ENCODE measurements at regions not wholly inside any gene's neighbourhood (a gene's known extent, or its start where the extent isn't known, plus 50 kb on each side); places are given as distances from the start of the nearest gene placed in this dataset.
"Not testable (repeated sequence)": the region's sequence is repeated elsewhere in the genome, so short reads cannot be mapped to it uniquely, and the experiment has no call there.

DNA sequence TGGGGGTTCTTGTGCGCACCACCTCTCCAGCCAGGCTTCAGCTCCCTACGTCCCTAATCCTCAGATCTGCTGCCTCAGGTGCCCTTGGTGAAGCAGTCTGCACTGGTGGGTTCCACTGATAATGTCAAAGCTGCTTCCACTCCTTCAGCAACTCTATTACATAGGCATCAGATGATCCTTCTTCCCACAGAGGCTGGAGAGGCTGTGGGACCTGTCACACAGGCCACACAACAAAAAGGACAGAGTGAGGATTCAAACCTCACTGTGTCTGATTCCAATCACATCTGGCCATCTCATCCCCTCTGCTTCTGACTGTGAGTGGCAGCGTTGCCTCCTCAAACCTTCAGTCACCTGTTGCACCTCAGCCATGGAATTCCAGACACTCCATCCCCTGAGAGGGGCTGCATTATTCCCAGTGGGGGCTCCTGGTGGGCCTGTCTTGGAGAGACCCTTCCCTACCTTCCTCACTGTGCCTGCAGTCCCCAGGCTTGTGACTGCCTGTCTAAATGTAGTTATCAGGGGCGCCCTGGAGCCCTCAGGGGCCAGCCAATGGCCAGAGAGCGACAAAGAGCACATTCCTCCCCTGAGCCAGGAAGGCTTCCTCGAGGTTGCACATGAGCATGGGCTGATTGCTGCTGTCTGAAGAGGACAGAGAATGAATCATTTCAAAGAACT lies 211.4 kb upstream of the ECI2 start:
- H3K9me3 Mint-ChIP-seq = no peaks in the 10 kb centered on the region
- DNase-seq (ENCODE audit: low spot score) = no peak
- H3K4me1 Mint-ChIP-seq (ENCODE audit: low read depth) = no peaks in the 10 kb centered on the region
- no peaks in the 10 kb centered on the region for H3K36me3 Mint-ChIP-seq (ENCODE audit: low read depth)
- no peak overlapping the region for H3K4me3 Mint-ChIP-seq
- peaks cover 3% of the 10 kb centered on the region for H3K27me3 Mint-ChIP-seq (ENCODE audit: low read depth)
- H3K27ac Mint-ChIP-seq = no peak overlapping the region

DNA sequence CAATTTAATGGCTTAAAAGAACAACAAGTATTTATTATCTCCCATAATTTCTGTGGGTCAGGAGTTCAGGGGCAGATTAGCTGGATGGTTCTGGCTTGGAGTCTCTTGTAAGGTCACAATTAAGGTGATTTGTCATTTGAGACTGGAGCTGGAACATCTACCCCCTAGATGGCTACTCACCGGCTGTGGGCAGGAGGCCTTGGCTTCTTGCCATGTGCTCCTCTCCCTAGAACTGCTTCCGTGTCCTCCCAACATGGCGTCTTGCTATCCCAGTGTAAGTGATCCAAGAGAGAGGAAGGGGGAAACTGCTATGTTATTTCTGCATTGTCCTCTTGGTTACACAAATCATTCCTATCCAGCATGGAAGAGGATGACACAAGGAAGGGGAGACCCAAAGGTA lies 210.2 kb upstream of the ECI2 start:
- Mint-ChIP-seq H3K9me3 (no peaks in the 10 kb centered on the region), H3K27me3 (ENCODE audit: low read depth) (peaks cover 3% of the 10 kb centered on the region), H3K27ac (no peak overlapping the region), H3K36me3 (ENCODE audit: low read depth) (no peaks in the 10 kb centered on the region), H3K4me1 (ENCODE audit: low read depth) (no peaks in the 10 kb centered on the region), H3K4me3 (no peak overlapping the region)
- no peak for DNase-seq (ENCODE audit: low spot score)

DNA sequence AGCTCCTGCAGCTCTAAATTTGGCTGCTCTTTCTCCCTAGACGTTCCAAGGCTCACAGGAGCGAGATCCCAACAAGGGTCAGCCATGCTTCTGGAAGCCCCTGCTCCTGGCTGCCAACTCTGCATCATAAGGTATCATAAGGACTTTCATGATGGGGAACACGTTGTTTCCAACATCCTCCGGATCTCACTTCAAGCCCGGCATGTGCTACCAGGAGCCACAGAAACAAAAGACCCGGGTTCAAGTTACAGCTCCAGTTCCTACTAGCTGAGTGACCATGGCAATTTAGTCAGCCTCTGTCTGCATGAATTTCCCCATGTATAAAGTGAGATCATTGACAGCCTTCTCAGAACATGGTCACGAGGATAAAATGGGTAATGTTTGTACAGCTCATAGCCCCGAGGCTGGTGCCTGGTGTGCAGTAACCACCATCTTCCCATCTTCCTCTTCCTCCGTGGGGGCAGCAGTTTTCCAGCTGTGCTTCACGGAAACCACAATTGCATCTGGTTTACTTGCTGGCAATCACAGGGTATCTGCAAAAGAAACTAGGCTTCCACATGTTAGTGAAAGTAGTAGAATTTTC lies 209.0 kb upstream of the ECI2 start:
- H3K27me3 Mint-ChIP-seq (ENCODE audit: low read depth) = peaks cover 3% of the 10 kb centered on the region
- DNase-seq (ENCODE audit: low spot score) = no peak
- no peak overlapping the region for H3K4me3 Mint-ChIP-seq
- no peaks in the 10 kb centered on the region for H3K4me1 Mint-ChIP-seq (ENCODE audit: low read depth)
- H3K27ac Mint-ChIP-seq = no peak overlapping the region
- no peaks in the 10 kb centered on the region for H3K9me3 Mint-ChIP-seq
- H3K36me3 Mint-ChIP-seq (ENCODE audit: low read depth) = no peaks in the 10 kb centered on the region

DNA sequence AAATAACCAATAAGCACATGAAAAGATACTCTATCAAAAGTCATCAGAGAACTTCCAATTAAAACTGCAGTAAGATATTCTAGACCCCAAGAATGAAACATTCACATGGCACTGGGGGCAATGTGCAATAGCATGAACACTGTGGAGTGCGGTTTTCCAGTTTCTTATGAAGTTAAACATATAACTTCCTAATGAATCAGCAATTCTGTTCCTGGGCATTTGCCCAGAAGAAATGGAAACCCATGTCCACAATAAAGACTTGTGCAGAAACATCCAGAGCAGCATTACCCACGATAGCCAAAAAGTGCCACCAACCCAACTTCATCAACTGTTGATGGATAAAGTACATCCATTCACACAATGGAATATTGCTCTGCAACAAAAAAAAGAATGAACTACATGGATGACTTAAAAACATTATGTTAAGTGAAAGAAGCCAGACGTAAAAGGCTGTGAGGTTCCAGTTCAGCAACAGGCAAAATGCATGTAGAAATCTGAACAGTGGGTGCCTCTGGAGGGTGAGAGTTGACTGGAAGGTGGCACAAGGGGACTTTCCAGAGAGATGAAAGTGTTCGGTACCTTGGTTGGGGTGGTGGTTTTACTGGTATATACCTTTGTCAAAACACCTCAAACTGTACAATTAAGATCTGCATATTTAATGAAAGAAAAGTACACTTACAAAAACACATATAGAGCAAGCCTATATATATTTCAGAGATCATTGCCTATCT lies 207.2 kb upstream of the ECI2 start:
- Mint-ChIP-seq H3K27me3 (ENCODE audit: low read depth) (peaks cover 3% of the 10 kb centered on the region), H3K4me1 (ENCODE audit: low read depth) (no peaks in the 10 kb centered on the region)

DNA sequence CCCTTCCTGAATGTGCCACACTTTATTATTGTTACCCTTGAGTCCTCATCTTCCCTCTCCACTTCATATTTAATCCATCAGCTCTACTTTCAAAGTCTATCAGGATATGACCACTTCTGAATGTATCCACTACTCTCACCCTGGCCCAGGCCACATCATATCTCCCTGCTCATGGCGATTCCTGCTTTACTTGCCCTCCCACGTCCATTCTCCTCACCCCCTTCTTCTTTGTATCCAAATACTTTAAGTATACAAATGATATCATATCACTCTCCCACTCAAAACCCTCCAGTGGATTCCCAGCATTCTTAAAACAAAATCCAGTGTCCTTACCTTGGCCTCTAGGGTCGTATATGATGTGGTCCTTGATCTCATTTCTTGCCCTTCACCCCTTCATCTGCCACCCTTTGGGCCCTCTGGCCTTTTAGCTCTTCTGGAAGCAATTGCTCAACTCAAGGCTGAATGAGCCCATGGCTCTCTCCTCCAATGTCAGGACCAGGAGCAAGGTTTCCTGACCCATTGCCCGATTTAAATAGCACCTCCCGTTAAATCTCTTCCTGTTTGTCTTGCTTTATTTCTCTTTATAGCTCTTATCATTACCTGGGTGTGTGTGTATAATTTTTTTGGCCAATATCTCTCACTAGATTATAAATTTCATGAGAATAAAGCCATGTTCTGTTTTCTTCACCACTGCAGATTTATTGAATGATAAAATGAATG lies 205.9 kb upstream of the ECI2 start:
- DNase-seq (ENCODE audit: low spot score) = no peak
- H3K4me1 Mint-ChIP-seq (ENCODE audit: low read depth) = no peaks in the 10 kb centered on the region
- H3K27ac Mint-ChIP-seq = no peak overlapping the region
- H3K36me3 Mint-ChIP-seq (ENCODE audit: low read depth) = no peaks in the 10 kb centered on the region
- no peaks in the 10 kb centered on the region for H3K9me3 Mint-ChIP-seq
- peaks cover 3% of the 10 kb centered on the region for H3K27me3 Mint-ChIP-seq (ENCODE audit: low read depth)
- no peak overlapping the region for H3K4me3 Mint-ChIP-seq

More for the DNA sequence above, 207.2 kb upstream of the ECI2 start:
- no peak for DNase-seq (ENCODE audit: low spot score)
- Mint-ChIP-seq H3K4me3 (no peak overlapping the region), H3K9me3 (no peaks in the 10 kb centered on the region), H3K36me3 (ENCODE audit: low read depth) (no peaks in the 10 kb centered on the region), H3K27ac (no peak overlapping the region)

DNA sequence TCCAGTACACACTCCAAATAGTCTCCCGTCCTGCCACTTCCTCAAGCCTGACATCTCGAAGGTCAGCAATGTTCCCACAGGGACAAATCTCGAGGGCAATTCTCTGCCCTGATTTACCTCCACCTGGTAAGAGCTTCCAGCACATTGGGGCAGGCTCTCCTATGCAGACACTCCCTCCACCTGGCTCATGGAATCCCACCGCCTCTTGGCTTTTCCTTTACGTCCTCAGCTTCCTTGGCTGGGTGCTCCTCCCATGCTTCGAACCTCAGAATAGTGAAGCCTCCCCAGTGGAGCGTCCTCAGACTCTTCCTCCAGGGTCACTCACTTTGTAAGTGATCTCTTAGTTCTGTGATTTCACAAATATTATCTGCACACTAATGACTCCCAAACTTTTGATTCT lies 205.2 kb upstream of the ECI2 start:
- peaks cover 3% of the 10 kb centered on the region for H3K27me3 Mint-ChIP-seq (ENCODE audit: low read depth)

DNA sequence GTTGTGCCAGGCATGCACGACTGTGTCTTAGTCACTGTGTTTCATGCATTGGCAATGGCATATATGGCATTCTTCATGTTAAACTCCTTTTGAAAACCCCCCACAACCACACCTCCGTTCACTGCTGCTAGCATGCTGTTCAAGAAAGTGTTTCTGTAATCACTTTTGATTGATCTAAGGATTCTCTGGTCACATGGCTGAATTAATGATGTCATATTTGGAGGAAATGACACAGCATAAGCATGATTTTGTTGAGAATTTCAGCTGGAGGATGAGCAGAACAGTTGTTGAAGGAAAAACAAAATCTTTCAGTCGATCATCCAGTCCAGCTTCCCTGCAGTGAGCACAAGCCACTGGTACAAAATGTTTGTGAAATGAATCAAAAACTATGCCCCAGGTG lies 203.5 kb upstream of the ECI2 start:
- Mint-ChIP-seq H3K27me3 (ENCODE audit: low read depth) (peaks cover 3% of the 10 kb centered on the region), H3K9me3 (no peaks in the 10 kb centered on the region), H3K36me3 (ENCODE audit: low read depth) (no peaks in the 10 kb centered on the region), H3K27ac (no peak overlapping the region), H3K4me3 (no peak overlapping the region), H3K4me1 (ENCODE audit: low read depth) (no peaks in the 10 kb centered on the region)
- no peak for DNase-seq (ENCODE audit: low spot score)

More for the DNA sequence above, 205.2 kb upstream of the ECI2 start:
- no peak for DNase-seq (ENCODE audit: low spot score)
- Mint-ChIP-seq H3K36me3 (ENCODE audit: low read depth) (no peaks in the 10 kb centered on the region), H3K4me3 (no peak overlapping the region), H3K27ac (no peak overlapping the region), H3K4me1 (ENCODE audit: low read depth) (no peaks in the 10 kb centered on the region), H3K9me3 (no peaks in the 10 kb centered on the region)

DNA sequence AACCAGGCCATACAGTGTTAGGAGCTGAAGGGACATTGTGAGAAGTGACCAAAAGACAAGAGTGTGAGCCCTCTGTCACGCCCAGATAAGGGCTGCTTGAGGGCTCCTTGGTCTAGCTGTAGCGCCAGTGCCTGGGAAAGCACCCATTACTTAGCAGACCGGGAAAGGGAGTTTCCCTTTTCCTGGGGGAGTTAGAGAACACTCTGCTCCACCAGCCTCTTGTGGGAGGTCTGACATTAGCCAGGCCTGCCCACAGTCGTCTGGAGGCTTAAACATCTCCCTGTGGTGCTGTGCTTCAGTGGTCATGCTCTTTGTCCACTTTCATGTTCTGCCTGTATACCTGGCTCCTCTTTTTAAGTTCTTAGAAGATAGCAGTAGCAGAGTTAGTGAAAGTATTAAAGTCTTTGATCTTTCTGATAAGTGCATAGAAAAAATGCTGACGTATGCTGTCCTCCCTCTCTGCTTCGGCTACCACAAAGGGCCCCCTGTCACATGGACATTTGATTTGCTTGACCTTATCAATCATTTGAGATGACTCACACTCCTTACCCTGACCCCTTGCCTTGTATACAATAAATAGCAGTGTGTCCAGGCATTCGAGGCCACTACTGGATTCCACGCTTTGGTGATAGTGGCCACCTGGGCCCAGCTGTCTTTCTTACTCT lies 201.5 kb upstream of the ECI2 start:
- Mint-ChIP-seq H3K9me3 (no peaks in the 10 kb centered on the region), H3K4me1 (ENCODE audit: low read depth) (no peaks in the 10 kb centered on the region), H3K36me3 (ENCODE audit: low read depth) (no peaks in the 10 kb centered on the region), H3K27ac (no peak overlapping the region), H3K4me3 (no peak overlapping the region), H3K27me3 (ENCODE audit: low read depth) (no peaks in the 10 kb centered on the region)
- DNase-seq (ENCODE audit: low spot score) = no peak

DNA sequence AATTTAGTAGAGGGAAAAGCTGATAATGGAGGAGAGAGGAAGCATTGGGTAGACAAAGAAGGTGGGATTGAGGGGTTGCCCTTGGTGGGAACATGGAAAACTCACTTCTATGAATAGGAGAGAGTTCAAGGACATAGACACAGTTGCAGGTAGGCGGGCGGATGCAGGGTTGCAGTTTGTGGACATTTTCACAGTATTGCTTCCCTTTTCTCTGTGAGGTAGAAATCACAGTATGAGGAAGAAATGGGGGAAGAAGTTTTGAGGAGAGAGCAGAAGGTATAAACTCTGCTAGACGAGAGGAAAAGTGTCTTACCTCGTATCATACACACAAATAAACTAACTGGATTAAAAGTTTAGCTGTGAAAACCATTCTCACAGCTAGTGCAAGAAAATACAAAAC lies 200.7 kb upstream of the ECI2 start:
- H3K9me3 Mint-ChIP-seq = no peaks in the 10 kb centered on the region
- no peak overlapping the region for H3K27ac Mint-ChIP-seq
- H3K4me3 Mint-ChIP-seq = no peak overlapping the region
- no peaks in the 10 kb centered on the region for H3K36me3 Mint-ChIP-seq (ENCODE audit: low read depth)
- H3K27me3 Mint-ChIP-seq (ENCODE audit: low read depth) = no peaks in the 10 kb centered on the region
- H3K4me1 Mint-ChIP-seq (ENCODE audit: low read depth) = no peaks in the 10 kb centered on the region
- no peak for DNase-seq (ENCODE audit: low spot score)

DNA sequence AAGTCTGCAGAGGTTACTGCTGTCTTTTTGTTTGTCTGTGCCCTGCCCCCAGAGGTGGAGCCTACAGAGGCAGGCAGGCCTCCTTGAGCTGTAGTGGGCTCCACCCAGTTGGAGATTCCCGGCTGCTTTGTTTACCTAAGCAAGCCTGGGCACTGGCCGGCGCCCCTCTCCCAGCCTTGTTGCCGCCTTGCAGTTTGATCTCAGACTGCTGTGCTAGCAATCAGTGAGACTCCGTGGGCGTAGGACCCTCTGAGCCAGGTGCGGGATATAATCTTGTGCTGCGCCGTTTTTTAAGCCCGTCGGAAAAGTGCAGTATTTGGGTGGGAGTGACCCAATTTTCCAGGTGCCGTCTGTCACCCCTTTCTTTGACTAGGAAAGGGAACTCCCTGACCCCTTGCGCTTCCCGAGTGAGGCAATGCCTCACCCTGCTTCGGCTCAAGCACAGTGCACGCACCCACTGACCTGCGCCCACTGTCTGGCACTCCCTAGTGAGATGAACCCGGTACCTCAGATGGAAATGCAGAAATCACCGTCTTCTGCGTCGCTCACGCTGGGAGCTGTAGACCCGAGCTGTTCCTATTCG lies 198.9 kb upstream of the ECI2 start:
- H3K9me3 Mint-ChIP-seq; H3K4me3 Mint-ChIP-seq; H3K4me1 Mint-ChIP-seq (ENCODE audit: low read depth); H3K36me3 Mint-ChIP-seq (ENCODE audit: low read depth); DNase-seq (ENCODE audit: low spot score); H3K27me3 Mint-ChIP-seq (ENCODE audit: low read depth); H3K27ac Mint-ChIP-seq: not testable (repeated sequence)

DNA sequence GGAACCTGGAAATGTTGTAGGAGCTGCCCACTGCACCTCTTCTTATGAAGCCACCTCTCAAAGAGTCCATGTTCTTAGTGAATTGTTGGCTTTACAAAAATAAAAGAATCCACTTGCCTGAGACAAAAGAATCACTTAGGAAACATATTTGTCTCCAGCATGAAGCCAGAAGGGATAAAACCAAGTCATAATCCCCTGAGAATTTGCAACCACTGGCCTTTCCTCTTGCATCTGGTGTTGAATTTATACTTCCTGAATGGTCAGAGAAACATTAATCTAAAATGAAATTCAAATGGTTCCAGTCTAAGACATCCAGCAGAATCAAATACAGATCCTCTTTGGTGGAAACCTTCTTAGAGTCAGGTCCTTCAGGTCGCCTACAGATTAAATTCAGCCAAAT lies 192.5 kb upstream of the ECI2 start:
- Mint-ChIP-seq H3K4me3 (no peak overlapping the region), H3K4me1 (ENCODE audit: low read depth) (no peaks in the 10 kb centered on the region), H3K27me3 (ENCODE audit: low read depth) (no peaks in the 10 kb centered on the region), H3K27ac (no peak overlapping the region), H3K9me3 (no peaks in the 10 kb centered on the region), H3K36me3 (ENCODE audit: low read depth) (no peaks in the 10 kb centered on the region)
- DNase-seq (ENCODE audit: low spot score) = no peak

DNA sequence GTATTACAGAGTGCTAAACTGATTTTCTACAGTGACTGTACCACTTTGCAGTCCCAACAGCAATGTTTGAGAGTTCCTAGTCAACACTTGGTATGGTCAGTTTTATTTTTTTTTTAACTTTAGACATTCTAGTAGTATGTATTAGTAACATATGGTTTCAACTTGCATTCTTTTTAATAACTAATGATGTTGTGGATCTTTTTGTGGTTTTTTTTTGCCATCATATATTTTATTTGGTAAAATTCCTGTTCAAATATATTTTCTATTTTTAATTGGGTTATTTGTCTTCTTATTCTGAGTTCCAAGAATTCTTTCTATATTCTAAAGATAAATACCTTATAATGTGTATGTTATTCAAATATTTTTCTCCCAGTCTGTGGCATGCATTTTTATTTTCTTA lies 189.4 kb upstream of the ECI2 start:
- peaks cover 4% of the 10 kb centered on the region for H3K27me3 Mint-ChIP-seq (ENCODE audit: low read depth)
- no peaks in the 10 kb centered on the region for H3K4me1 Mint-ChIP-seq (ENCODE audit: low read depth)

DNA sequence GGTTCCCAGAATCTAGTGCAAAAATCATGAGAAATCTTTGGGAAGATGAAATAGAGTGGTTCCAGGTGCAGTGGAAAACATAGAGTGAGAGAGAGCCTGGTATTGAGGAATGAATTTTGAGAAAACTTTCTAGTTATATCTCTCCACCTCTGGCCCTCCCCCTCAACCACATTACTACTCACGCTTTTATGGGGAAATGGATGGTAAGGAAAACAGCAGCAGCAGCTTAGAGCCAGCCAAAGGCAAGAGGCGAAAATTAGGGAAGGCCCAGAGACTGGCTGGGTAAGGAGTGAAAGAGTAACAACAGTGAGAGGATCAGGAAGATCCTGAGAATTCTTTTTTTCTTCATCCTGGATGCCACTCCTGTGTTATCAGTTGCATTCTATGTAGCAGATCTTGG lies 187.9 kb upstream of the ECI2 start:
- H3K27ac Mint-ChIP-seq = no peak overlapping the region
- no peaks in the 10 kb centered on the region for H3K9me3 Mint-ChIP-seq
- no peak overlapping the region for H3K4me3 Mint-ChIP-seq
- H3K4me1 Mint-ChIP-seq (ENCODE audit: low read depth) = no peaks in the 10 kb centered on the region
- H3K36me3 Mint-ChIP-seq (ENCODE audit: low read depth) = no peaks in the 10 kb centered on the region
- no peak for DNase-seq (ENCODE audit: low spot score)
- peaks cover 6% of the 10 kb centered on the region for H3K27me3 Mint-ChIP-seq (ENCODE audit: low read depth)

More for the DNA sequence above, 189.4 kb upstream of the ECI2 start:
- Mint-ChIP-seq H3K36me3 (ENCODE audit: low read depth) (no peaks in the 10 kb centered on the region), H3K4me3 (no peak overlapping the region), H3K27ac (no peak overlapping the region), H3K9me3 (no peaks in the 10 kb centered on the region)
- no peak for DNase-seq (ENCODE audit: low spot score)
